B cell (primary cell): ENCODE measurements at regions not wholly inside any gene's neighbourhood (a gene's known extent, or its start where the extent isn't known, plus 50 kb on each side); places are given as distances from the start of the nearest gene placed in this dataset.

Source experiments
- ATAC-seq: fragments of 200-7000 bp; cut with Tn5 transposase; one replicate; pipeline ENCODE4 v1.10.0; 2021; ENCODE audit warnings: low read depth, mild to moderate bottlenecking, moderate number of reproducible peaks, moderate library complexity
- CTCF ChIA-PET: fragments of 350-600 bp; sonication (Branson Sonifier 250); formaldehyde crosslinking; loops from one replicate; lab custom pipeline; 2021; ENCODE audit warnings: antibody characterized with exemption, inconsistent platforms; lab: Charles Lee
- POLR2A ChIA-PET: fragments of 350-600 bp; sonication (Branson Sonifier 250); formaldehyde crosslinking; loops from one replicate; lab custom pipeline; 2021; ENCODE audit warnings: antibody characterized with exemption; lab: Charles Lee
- DNase-seq: peaks from one replicate; pipeline ENCODE4 v3.0.0; 2013
- H2AFZ ChIP-seq: 2 replicates; pipeline ENCODE4 v1.6.1; 2012; ENCODE audit warnings: mild to moderate bottlenecking, low read depth, low read length; ENCODE audit not compliant: insufficient read depth, poor library complexity, severe bottlenecking
- H3K27ac ChIP-seq, 2 donors: 1 replicate in 1 of 2; 2 replicates in 1 of 2; pipeline ENCODE4 v1.5.1; 2012 to 2013; ENCODE audit warnings: low read length in 2 of 2, mild to moderate bottlenecking in 2 of 2, moderate library complexity in 1 of 2
- H3K27me3 ChIP-seq, 4 experiments: fragments of 200-600 bp in 1 of 4; sonication (generic) in 1 of 4; replicated peaks in 1 of 4; 1 replicate in 2 of 4; 2 replicates in 2 of 4; pipeline versions ENCODE4 v1.6.1 to v1.7.0; 2013 to 2016; ENCODE audit warnings: low read length in 3 of 4, mild to moderate bottlenecking in 2 of 4, mixed read lengths in 1 of 4, moderate library complexity in 1 of 4; ENCODE audit not compliant: insufficient read depth in 4 of 4, control insufficient read depth in 3 of 4; ENCODE audit errors: control extremely low read depth in 1 of 4
- H3K36me3 ChIP-seq, 2 experiments: replicated peaks in 1 of 2; 1 replicate in 1 of 2; 2 replicates in 1 of 2; pipeline versions ENCODE4 v1.6.1 to v1.7.1; 2013; ENCODE audit warnings: low read length in 1 of 2; ENCODE audit not compliant: insufficient read depth in 2 of 2, control insufficient read depth in 1 of 2; ENCODE audit errors: control extremely low read depth in 1 of 2, extremely low read depth in 1 of 2
- H3K4me1 ChIP-seq, 2 donors: fragments of 200-600 bp in 1 of 2; sonication (generic) in 1 of 2; 1 replicate in 1 of 2; 2 replicates in 1 of 2; pipeline versions ENCODE4 v1.5.1 to v1.6.1; 2013 to 2017; ENCODE audit warnings: low read length in 2 of 2; ENCODE audit not compliant: control insufficient read depth in 2 of 2, insufficient read depth in 2 of 2
- H3K4me2 ChIP-seq: replicated peaks from 2 replicates; pipeline ENCODE3; 2012; ENCODE audit warnings: mild to moderate bottlenecking, low read depth, low read length; ENCODE audit not compliant: poor library complexity, severe bottlenecking
- H3K4me3 ChIP-seq, 5 experiments: fragments of 200-600 bp in 1 of 5; sonication (generic) in 1 of 5; 1 replicate in 3 of 5; 2 replicates in 2 of 5; pipeline versions ENCODE4 v1.5.1 to v1.7.0; 2011 to 2016; ENCODE audit warnings: low read length in 4 of 5, mild to moderate bottlenecking in 4 of 5, low read depth in 2 of 5, control low read depth in 1 of 5, moderate library complexity in 1 of 5; ENCODE audit not compliant: insufficient read depth in 1 of 5; ENCODE audit errors: control extremely low read depth in 1 of 5, extremely low read depth in 1 of 5
- H3K79me2 ChIP-seq: fragments of 200-600 bp; sonication (generic); one replicate; pipeline ENCODE4 v1.6.0; 2016; ENCODE audit warnings: low read length; ENCODE audit not compliant: control insufficient read depth, insufficient read depth
- H3K9ac ChIP-seq: fragments of 200-600 bp; sonication (generic); 2 replicates; pipeline ENCODE4 v1.6.1; 2017; ENCODE audit warnings: mild to moderate bottlenecking, low read length, moderate library complexity
- H3K9me3 ChIP-seq, 3 donors: one replicate each; pipeline versions ENCODE4 v1.6.1 to v1.7.1; 2013; ENCODE audit warnings: low read length in 2 of 3; ENCODE audit not compliant: control insufficient read depth in 2 of 3, insufficient read depth in 1 of 3; ENCODE audit errors: control extremely low read depth in 1 of 3
- H4K20me1 ChIP-seq: 2 replicates; pipeline ENCODE4 v1.6.0; 2012; ENCODE audit warnings: mild to moderate bottlenecking, low read length; ENCODE audit not compliant: insufficient read depth, control insufficient read depth, poor library complexity, severe bottlenecking
- H3K27ac Mint-ChIP-seq: one replicate; pipeline ENCODE4 v1.8.0; 2021; ENCODE audit warnings: mixed read lengths
- H3K27me3 Mint-ChIP-seq: one replicate; pipeline ENCODE4 v1.8.0; 2021; ENCODE audit warnings: mixed read lengths
- H3K4me1 Mint-ChIP-seq: one replicate; pipeline ENCODE4 v1.8.0; 2021; ENCODE audit warnings: mixed read lengths
- H3K4me3 Mint-ChIP-seq: one replicate; pipeline ENCODE4 v1.8.0; 2021; ENCODE audit warnings: mixed read lengths
- H3K9me3 Mint-ChIP-seq: one replicate; pipeline ENCODE4 v1.8.0; 2022; ENCODE audit warnings: mixed read lengths; ENCODE audit not compliant: insufficient read depth
- EZH2 ChIP-seq: IDR thresholded peaks from 2 replicates; pipeline ENCODE4 v1.6.1; 2012; ENCODE audit warnings: borderline replicate concordance, low read depth, mild to moderate bottlenecking, moderate library complexity, low read length; ENCODE audit not compliant: insufficient read depth, poor library complexity, severe bottlenecking
- WGBS: methylation state at CpG from one replicate; pipeline ENCODE4 v1.1.5; 2013; ENCODE audit warnings: missing lambda C conversion rate; ENCODE audit not compliant: insufficient coverage; 5-methylcytosine and 5-hydroxymethylcytosine counted together
- intact Hi-C: fragments of 100-400 bp; cut with micrococcal nuclease; formaldehyde crosslinking; loops from one replicate; pipeline ENCODE4 v1.10.0; 2022
- TF ChIP-seq, protein P1 (sequence below): fragments of 200-600 bp; IDR thresholded peaks from one replicate; pipeline ENCODE4 v1.8.0; 2022; ENCODE audit warnings: antibody characterized with exemption, mild to moderate bottlenecking

DNA sequence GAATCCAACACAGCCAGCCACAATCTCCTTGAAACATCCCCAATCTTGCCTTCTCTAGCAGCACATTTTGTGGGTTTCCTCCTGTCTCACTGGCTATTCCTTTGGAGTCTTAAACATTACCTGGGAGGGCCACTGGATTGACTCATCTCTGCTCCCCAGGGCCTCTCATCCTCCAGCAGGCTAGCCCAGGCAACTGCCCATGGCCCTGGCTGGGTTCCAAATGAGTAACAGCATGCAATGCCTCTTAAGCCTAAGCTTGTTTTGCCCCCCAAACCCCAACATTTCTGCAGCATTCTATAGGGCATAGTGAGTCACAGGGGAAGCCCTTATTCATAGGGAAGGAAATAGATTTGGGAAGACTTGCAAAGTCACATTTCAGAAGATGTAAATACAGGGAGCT, 204.9 kb downstream of the FOXA2 start:
- no peaks in the 10 kb centered on the region for H3K9me3 Mint-ChIP-seq
- no peak overlapping the region for H3K4me3 Mint-ChIP-seq
- intact Hi-C loops = no loop called here
- Histone ChIP-seq H3K9me3 (no peaks in the 10 kb centered on the region), H3K36me3 (no peaks in the 10 kb centered on the region), H3K27me3 (no peaks in the 10 kb centered on the region), H3K4me2 (no peak overlapping the region), H3K79me2 (no peaks in the 10 kb centered on the region), H3K27ac (no peak overlapping the region), H2AFZ (no peak overlapping the region), H4K20me1 (no peaks in the 10 kb centered on the region), H3K4me1 (peaks cover 10 to 12% of the 10 kb centered on the region in 2 donors), H3K9ac (no peak overlapping the region), H3K4me3 (no peak overlapping the region)
- ATAC-seq (no peak), DNase-seq (no peak)
- H3K27ac Mint-ChIP-seq = no peak overlapping the region
- H3K4me1 Mint-ChIP-seq = peaks cover 3% of the 10 kb centered on the region
- H3K27me3 Mint-ChIP-seq = no peaks in the 10 kb centered on the region
- no peak for TF ChIP-seq EZH2
- TF ChIP-seq, protein P1, sequence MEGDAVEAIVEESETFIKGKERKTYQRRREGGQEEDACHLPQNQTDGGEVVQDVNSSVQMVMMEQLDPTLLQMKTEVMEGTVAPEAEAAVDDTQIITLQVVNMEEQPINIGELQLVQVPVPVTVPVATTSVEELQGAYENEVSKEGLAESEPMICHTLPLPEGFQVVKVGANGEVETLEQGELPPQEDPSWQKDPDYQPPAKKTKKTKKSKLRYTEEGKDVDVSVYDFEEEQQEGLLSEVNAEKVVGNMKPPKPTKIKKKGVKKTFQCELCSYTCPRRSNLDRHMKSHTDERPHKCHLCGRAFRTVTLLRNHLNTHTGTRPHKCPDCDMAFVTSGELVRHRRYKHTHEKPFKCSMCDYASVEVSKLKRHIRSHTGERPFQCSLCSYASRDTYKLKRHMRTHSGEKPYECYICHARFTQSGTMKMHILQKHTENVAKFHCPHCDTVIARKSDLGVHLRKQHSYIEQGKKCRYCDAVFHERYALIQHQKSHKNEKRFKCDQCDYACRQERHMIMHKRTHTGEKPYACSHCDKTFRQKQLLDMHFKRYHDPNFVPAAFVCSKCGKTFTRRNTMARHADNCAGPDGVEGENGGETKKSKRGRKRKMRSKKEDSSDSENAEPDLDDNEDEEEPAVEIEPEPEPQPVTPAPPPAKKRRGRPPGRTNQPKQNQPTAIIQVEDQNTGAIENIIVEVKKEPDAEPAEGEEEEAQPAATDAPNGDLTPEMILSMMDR = no peak
- ChIA-PET CTCF (no interaction called here), POLR2A (no interaction called here)

DNA sequence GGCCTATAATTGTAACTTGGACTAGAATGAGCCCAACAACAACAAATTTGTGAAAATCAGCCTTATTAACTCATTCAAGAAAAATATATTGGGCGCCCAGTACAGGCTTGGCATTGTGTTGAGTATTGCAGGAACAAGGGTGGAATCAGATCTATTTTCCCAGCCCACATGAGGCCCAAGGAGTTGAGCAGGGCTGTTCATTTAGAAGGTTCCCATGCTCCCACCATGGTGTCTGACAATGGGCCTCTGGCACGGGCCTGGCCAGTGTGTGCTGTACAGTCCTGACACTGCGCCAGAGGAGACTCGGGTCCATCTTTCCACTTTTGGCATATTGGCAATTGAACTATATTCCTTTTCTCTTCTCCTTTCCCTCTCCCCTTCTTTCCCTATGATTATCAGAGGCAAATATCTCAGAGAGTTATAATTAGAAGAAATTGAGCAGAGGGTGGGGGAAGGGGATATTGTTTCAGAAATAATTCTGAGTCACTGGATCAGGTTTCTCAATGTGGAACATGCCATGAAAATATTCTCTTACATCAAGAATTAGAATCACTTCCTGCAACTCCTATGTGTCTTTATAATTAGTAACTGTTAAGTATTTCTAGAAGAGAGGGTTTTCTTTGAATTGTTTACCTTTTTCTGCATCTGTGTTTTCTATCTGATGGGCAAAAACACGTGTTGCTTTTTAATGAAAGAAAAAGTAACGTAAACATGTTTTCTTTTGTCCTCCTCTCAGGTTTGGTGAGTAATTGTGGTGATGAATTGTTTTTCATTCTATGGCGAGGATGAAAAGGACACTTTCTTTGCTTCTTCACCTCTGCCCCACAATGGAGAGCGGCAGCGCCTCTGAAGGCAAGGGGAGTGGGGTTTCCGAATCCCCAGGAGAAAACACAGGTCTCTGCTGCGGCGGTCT, 209.4 kb downstream of the FOXA2 start:
- H4K20me1 ChIP-seq = no peaks in the 10 kb centered on the region
- peaks cover 30% of the 10 kb centered on the region for H3K4me1 Mint-ChIP-seq
- POLR2A ChIA-PET = no interaction called here
- no peaks in the 10 kb centered on the region for H3K27me3 ChIP-seq
- H3K9me3 ChIP-seq = no peaks in the 10 kb centered on the region
- H3K36me3 ChIP-seq = no peaks in the 10 kb centered on the region
- H2AFZ ChIP-seq = no peak overlapping the region
- WGBS = 86% methylated on average over 1 of the region's 12 CpGs
- CTCF ChIA-PET = interaction anchor here (1.0 kb wide), 1 partner anchor 36 kb away, joined by 3 read pairs; no protein-coding TSS in a partner anchor
- no peak overlapping the region for H3K4me3 Mint-ChIP-seq
- H3K4me1 ChIP-seq = peaks cover 32 to 39% of the 10 kb centered on the region in 2 donors
- no peaks in the 10 kb centered on the region for H3K79me2 ChIP-seq
- intact Hi-C loops = no loop called here
- H3K4me2 ChIP-seq = no peak overlapping the region
- H3K27me3 Mint-ChIP-seq = no peaks in the 10 kb centered on the region
- no peak overlapping the region for H3K27ac Mint-ChIP-seq
- H3K4me3 ChIP-seq = no peak overlapping the region
- no peaks in the 10 kb centered on the region for H3K9me3 Mint-ChIP-seq
- DNase-seq (no peak), ATAC-seq (no peak)
- no peak overlapping the region for H3K9ac ChIP-seq
- no peak overlapping the region for H3K27ac ChIP-seq
- TF ChIP-seq, protein P1 = no peak
- TF ChIP-seq EZH2 = no peak
